ENCODE measurements at regions not wholly inside any gene's neighbourhood (a gene's known extent, or its start where the extent isn't known, plus 50 kb on each side); places are given as distances from the start of the nearest gene placed in this dataset.

DNA sequence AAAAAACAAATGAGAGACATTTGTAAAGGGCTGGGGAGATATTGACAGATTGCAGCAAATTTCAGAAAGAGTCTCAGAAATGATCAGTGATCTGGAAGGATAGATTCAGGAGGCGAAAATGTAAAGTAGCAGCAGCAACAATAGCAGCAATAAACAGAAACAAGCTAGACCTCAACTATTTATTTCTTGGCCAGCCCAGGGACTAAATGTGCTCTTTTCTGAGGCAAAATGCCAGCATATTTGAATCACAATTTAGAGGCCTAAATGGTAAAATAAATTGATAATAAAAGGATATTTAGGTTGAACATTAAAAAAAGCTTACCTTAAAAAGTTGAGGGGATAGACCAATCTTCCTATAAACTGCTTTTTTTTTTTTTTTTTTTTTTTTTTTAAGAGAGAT is 134.6 kb upstream of the ITGB1 start:
- TF ChIP-seq, protein P1, sequence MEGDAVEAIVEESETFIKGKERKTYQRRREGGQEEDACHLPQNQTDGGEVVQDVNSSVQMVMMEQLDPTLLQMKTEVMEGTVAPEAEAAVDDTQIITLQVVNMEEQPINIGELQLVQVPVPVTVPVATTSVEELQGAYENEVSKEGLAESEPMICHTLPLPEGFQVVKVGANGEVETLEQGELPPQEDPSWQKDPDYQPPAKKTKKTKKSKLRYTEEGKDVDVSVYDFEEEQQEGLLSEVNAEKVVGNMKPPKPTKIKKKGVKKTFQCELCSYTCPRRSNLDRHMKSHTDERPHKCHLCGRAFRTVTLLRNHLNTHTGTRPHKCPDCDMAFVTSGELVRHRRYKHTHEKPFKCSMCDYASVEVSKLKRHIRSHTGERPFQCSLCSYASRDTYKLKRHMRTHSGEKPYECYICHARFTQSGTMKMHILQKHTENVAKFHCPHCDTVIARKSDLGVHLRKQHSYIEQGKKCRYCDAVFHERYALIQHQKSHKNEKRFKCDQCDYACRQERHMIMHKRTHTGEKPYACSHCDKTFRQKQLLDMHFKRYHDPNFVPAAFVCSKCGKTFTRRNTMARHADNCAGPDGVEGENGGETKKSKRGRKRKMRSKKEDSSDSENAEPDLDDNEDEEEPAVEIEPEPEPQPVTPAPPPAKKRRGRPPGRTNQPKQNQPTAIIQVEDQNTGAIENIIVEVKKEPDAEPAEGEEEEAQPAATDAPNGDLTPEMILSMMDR (IDR thresholded peaks at IDR 0.05) = no peak
- no peak for TF ChIP-seq POLR2AphosphoS5 (IDR thresholded peaks at IDR 0.05; ENCODE audit: low read depth, low read length)
- TF ChIP-seq SIN3A (IDR thresholded peaks at IDR 0.05; ENCODE audit: borderline replicate concordance, insufficient read depth, low read depth, low read length) = no peak
- TF ChIP-seq TCF7L2 (IDR thresholded peaks at IDR 0.05; ENCODE audit: low read depth, low read length) = no peak
